SK-N-SH (cell line): ENCODE measurements at regions not wholly inside any gene's neighbourhood (a gene's known extent, or its start where the extent isn't known, plus 50 kb on each side); places are given as distances from the start of the nearest gene placed in this dataset.

Experiments used
- CTCF ChIA-PET: fragments of 300-600, 350-600 bp; formaldehyde crosslinking; extraction: SDS; loops from one replicate; lab custom pipeline; 2021; lab: Yijun Ruan, JAX
- POLR2A ChIA-PET: fragments of 350-600 bp; sonication (Branson Sonifier 250); formaldehyde crosslinking; extraction: SDS; loops from one replicate; lab custom pipeline; 2020; ENCODE audit warnings: antibody characterized with exemption, inconsistent platforms; lab: Yijun Ruan, JAX
- DNase-seq: peaks from one replicate; pipeline ENCODE4 v3.0.0; 2012
- H2AFZ ChIP-seq: fragments of 200-600 bp; sonication (generic); 2 replicates; pipeline ENCODE4 v1.8.1; 2016; ENCODE audit warnings: antibody characterized with exemption, mild to moderate bottlenecking, low read depth
- H3F3A ChIP-seq: fragments of 200-600 bp; sonication (generic); replicated peaks from 2 replicates; pipeline ENCODE3; 2016; ENCODE audit warnings: antibody characterized with exemption, mild to moderate bottlenecking; ENCODE audit not compliant: insufficient read depth
- H3K27ac ChIP-seq, 2 experiments: fragments of 200-500 bp in 1 of 2; fragments of 200-600 bp in 1 of 2; sonication (Bioruptor generic) in 1 of 2; sonication (generic), shearing (Covaris generic) in 1 of 2; 2 replicates each; pipeline versions ENCODE4 v1.5.1 to v1.6.1; 2014 to 2016; ENCODE audit warnings: low read depth in 2 of 2, inconsistent platforms in 1 of 2, low read length in 1 of 2, mild to moderate bottlenecking in 1 of 2, mixed read lengths in 1 of 2
- H3K27me3 ChIP-seq: fragments of 200-600 bp; sonication (generic), shearing (Covaris generic); 2 replicates; pipeline ENCODE4 v1.6.1; 2016; ENCODE audit warnings: mixed run types; ENCODE audit not compliant: insufficient read depth
- H3K36me3 ChIP-seq, 2 experiments: fragments of 200-500 bp in 1 of 2; fragments of 200-600 bp in 1 of 2; sonication (Bioruptor generic) in 1 of 2; sonication (generic) in 1 of 2; replicated peaks in 1 of 2; 2 replicates each; pipeline versions ENCODE3 to v1.5.1; 2014 to 2016; ENCODE audit warnings: low read length in 1 of 2, mild to moderate bottlenecking in 1 of 2; ENCODE audit not compliant: insufficient read depth in 2 of 2, control insufficient read depth in 1 of 2
- H3K4me1 ChIP-seq, 2 experiments: fragments of 200-500 bp in 1 of 2; fragments of 200-600 bp in 1 of 2; sonication (Bioruptor generic) in 1 of 2; sonication (generic), shearing (Covaris generic) in 1 of 2; 2 replicates each; pipeline versions ENCODE4 v1.5.1 to v1.6.1; 2014 to 2016; ENCODE audit warnings: low read depth in 1 of 2, low read length in 1 of 2, mixed run types in 1 of 2; ENCODE audit not compliant: insufficient read depth in 2 of 2, control insufficient read depth in 1 of 2
- H3K4me2 ChIP-seq: fragments of 200-600 bp; sonication (generic), shearing (Covaris generic); 2 replicates; pipeline ENCODE4 v1.6.1; 2017; ENCODE audit warnings: mixed run types
- H3K4me3 ChIP-seq, 2 experiments: fragments of 200-500 bp in 1 of 2; fragments of 200-600 bp in 1 of 2; sonication (Bioruptor generic) in 1 of 2; sonication (generic), shearing (Covaris generic) in 1 of 2; 2 replicates each; pipeline versions ENCODE4 v1.5.1 to v1.8.1; 2014 to 2016; ENCODE audit warnings: low read depth in 2 of 2, inconsistent platforms in 1 of 2, low read length in 1 of 2, mild to moderate bottlenecking in 1 of 2, mixed read lengths in 1 of 2, moderate library complexity in 1 of 2
- H3K79me2 ChIP-seq: fragments of 200-600 bp; sonication (generic); 2 replicates; pipeline ENCODE4 v1.8.1; 2017; ENCODE audit warnings: mild to moderate bottlenecking; ENCODE audit not compliant: insufficient read depth
- H3K9ac ChIP-seq: fragments of 200-600 bp; sonication (generic); 2 replicates; pipeline ENCODE4 v1.6.1; 2017; ENCODE audit warnings: mixed run types
- H3K9me2 ChIP-seq: fragments of 200-600 bp; sonication (generic); 2 replicates; pipeline ENCODE4 v1.6.1; 2017; ENCODE audit warnings: mixed run types
- H3K9me3 ChIP-seq: fragments of 200-600 bp; sonication (generic); 2 replicates; pipeline ENCODE4 v1.6.1; 2017; ENCODE audit warnings: mixed run types, mild to moderate bottlenecking, moderate library complexity
- H4K20me1 ChIP-seq: fragments of 200-600 bp; sonication (generic); 2 replicates; pipeline ENCODE4 v1.6.1; 2017; ENCODE audit warnings: mild to moderate bottlenecking, mixed run types; ENCODE audit not compliant: insufficient read depth
- ELF1 ChIP-seq: IDR thresholded peaks from 2 replicates; pipeline ENCODE4 v1.4.0; 2012
- EP300 ChIP-seq, 2 experiments: IDR thresholded peaks; 2 replicates each; pipeline versions ENCODE4 v1.4.0 to v1.6.1; 2012; ENCODE audit warnings: borderline replicate concordance in 1 of 2, low read depth in 1 of 2, low read length in 1 of 2
- MAX ChIP-seq: IDR thresholded peaks from 2 replicates; pipeline ENCODE4 v1.4.0; 2012; ENCODE audit warnings: low read depth
- NFIC ChIP-seq: IDR thresholded peaks from 2 replicates; pipeline ENCODE4 v1.4.0; 2012; ENCODE audit warnings: borderline replicate concordance
- NRF1 ChIP-seq: IDR thresholded peaks from 2 replicates; pipeline ENCODE4 v1.6.1; 2012; ENCODE audit warnings: low read depth, mild to moderate bottlenecking, low read length
- PBX3 ChIP-seq: IDR thresholded peaks from 2 replicates; pipeline ENCODE4; 2012
- POLR2AphosphoS5 ChIP-seq: IDR thresholded peaks from 2 replicates; pipeline ENCODE4 v1.6.1; 2012; ENCODE audit warnings: low read depth, low read length
- TAF1 ChIP-seq: IDR thresholded peaks from 2 replicates; pipeline ENCODE4 v1.6.1; 2012; ENCODE audit warnings: low read depth, mild to moderate bottlenecking, low read length, moderate library complexity, borderline replicate concordance
- WGBS: methylation state at CpG from one replicate; pipeline ENCODE4 v1.1.6; 2017; ENCODE audit warnings: low lambda C conversion rate; 5-methylcytosine and 5-hydroxymethylcytosine counted together

- Histone ChIP-seq H3K4me2 (no peak overlapping the region), H3F3A (no peaks in the 10 kb centered on the region), H3K9me2 (no peaks in the 10 kb centered on the region), H4K20me1 (no peaks in the 10 kb centered on the region), H2AFZ (no peak overlapping the region), H3K4me3 (no peak overlapping the region), H3K9ac (no peak overlapping the region), H3K36me3 (no peaks in the 10 kb centered on the region), H3K79me2 (no peaks in the 10 kb centered on the region), H3K4me1 (no peaks in the 10 kb centered on the region), H3K27ac (no peak overlapping the region), H3K27me3 (no peaks in the 10 kb centered on the region), H3K9me3 (no peaks in the 10 kb centered on the region)
- DNase-seq: no peak
- no peak for TF ChIP-seq MAX
- TF ChIP-seq NFIC: no peak
- no peak for TF ChIP-seq TAF1
- POLR2A ChIA-PET: no interaction called here
- CTCF ChIA-PET: interaction anchor here (0.6 to 1.4 kb wide), 4 partner anchors 8 to 316 kb away, joined by 3 to 6 read pairs (median 4); no protein-coding TSS in a partner anchor
Observed at GRCh38 chr5:158265346-158265745, 406.4 kb upstream of the CLINT1 start.

DNA sequence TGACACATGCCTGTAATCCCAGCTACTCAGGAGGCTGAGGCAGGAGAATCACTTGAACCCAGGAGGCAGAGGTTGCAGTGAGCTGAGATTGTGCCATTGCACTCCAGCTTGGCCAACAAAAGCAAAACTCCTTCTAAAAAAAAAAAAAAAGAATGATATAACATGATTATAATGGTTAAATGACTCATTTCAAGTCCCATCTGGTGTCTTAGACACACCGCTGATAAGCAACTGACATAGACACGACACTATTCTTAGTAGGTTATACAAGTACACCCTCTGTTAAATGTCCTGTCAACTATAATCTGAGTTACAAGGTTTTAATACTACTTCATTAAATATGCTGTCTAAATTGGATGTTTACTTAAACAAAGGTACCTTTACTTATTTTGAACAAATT, 405.3 kb upstream of the CLINT1 start:
- DNase-seq: no peak

More for the DNA sequence above, 405.3 kb upstream of the CLINT1 start:
- ChIA-PET POLR2A (no interaction called here), CTCF (interaction anchor here (1.4 kb wide), 1 partner anchor 9 kb away, joined by 6 read pairs; no protein-coding TSS in a partner anchor)
- no peaks in the 10 kb centered on the region for H3F3A ChIP-seq
- H2AFZ ChIP-seq: no peak overlapping the region
- no peaks in the 10 kb centered on the region for H3K36me3 ChIP-seq
- H3K9ac ChIP-seq: no peak overlapping the region
- H3K79me2 ChIP-seq: no peaks in the 10 kb centered on the region
- no peaks in the 10 kb centered on the region for H4K20me1 ChIP-seq
- no peak overlapping the region for H3K4me3 ChIP-seq
- H3K4me1 ChIP-seq: no peaks in the 10 kb centered on the region
- H3K27me3 ChIP-seq: no peaks in the 10 kb centered on the region
- H3K9me3 ChIP-seq: no peaks in the 10 kb centered on the region
- H3K4me2 ChIP-seq: no peak overlapping the region
- no peaks in the 10 kb centered on the region for H3K9me2 ChIP-seq
- no peak overlapping the region for H3K27ac ChIP-seq
- 30% methylated on average over 2 of the region's 2 CpGs for WGBS
- TF ChIP-seq POLR2AphosphoS5 (no peak), NRF1 (no peak), EP300 (IDR thresholded peaks at IDR 0.05; ENCODE audit: borderline replicate concordance in 1 of 2, low read depth in 1 of 2, low read length in 1 of 2) (no peak), TAF1 (no peak), PBX3 (no peak), MAX (no peak), ELF1 (no peak)
